Skeletal muscle tissue (tissue), 3 donors: ENCODE measurements at regions not wholly inside any gene's neighbourhood (a gene's known extent, or its start where the extent isn't known, plus 50 kb on each side); places are given as distances from the start of the nearest gene placed in this dataset.

Source experiments
- H3K27ac ChIP-seq: one replicate; pipeline ENCODE4 v1.7.0; 2013; ENCODE audit warnings: mild to moderate bottlenecking, low read depth, low read length, inconsistent platforms
- H3K27me3 ChIP-seq, 3 donors: one replicate each; pipeline ENCODE4 v1.7.0; 2013; ENCODE audit warnings: low read length in 3 of 3; ENCODE audit not compliant: control insufficient read depth in 3 of 3, insufficient read depth in 3 of 3
- H3K36me3 ChIP-seq, 3 donors: one replicate each; pipeline ENCODE4 v1.7.0; 2013; ENCODE audit warnings: low read length in 3 of 3; ENCODE audit not compliant: control insufficient read depth in 3 of 3, insufficient read depth in 3 of 3
- H3K4me1 ChIP-seq, 3 donors: one replicate each; pipeline ENCODE4 v1.7.0; 2013; ENCODE audit warnings: low read length in 3 of 3, mild to moderate bottlenecking in 3 of 3; ENCODE audit not compliant: control insufficient read depth in 3 of 3, insufficient read depth in 3 of 3
- H3K4me3 ChIP-seq, 3 donors: one replicate each; pipeline ENCODE4 v1.7.0; 2013; ENCODE audit warnings: low read length in 3 of 3
- H3K9ac ChIP-seq, 3 donors: one replicate each; pipeline ENCODE4 v1.7.0; 2013; ENCODE audit warnings: low read length in 3 of 3, mild to moderate bottlenecking in 3 of 3, moderate library complexity in 2 of 3, low read depth in 1 of 3
- H3K9me3 ChIP-seq, 3 donors: one replicate each; pipeline ENCODE4 v1.7.0; 2013; ENCODE audit warnings: low read length in 3 of 3; ENCODE audit not compliant: control insufficient read depth in 3 of 3
- donor health status: Osteomylitis.

GRCh38 chr13:73995736-73996135 is 138.5 kb downstream of the KLF12 start:
- Histone ChIP-seq H3K9me3 (no peaks in the 10 kb centered on the region), H3K36me3 (no peaks in the 10 kb centered on the region), H3K4me3 (no peak overlapping the region), H3K9ac (no peak overlapping the region), H3K27ac (no peak overlapping the region), H3K27me3 (no peaks in the 10 kb centered on the region), H3K4me1 (peaks cover 0 to 4% (median 2%) of the 10 kb centered on the region in 3 donors)

GRCh38 chr13:73993661-73994060 is 140.5 kb downstream of the KLF12 start:
- Histone ChIP-seq H3K9ac (no peak overlapping the region), H3K36me3 (no peaks in the 10 kb centered on the region), H3K4me1 (peaks cover 0 to 4% (median 2%) of the 10 kb centered on the region in 3 donors), H3K27me3 (no peaks in the 10 kb centered on the region), H3K27ac (no peak overlapping the region), H3K9me3 (no peaks in the 10 kb centered on the region), H3K4me3 (no peak overlapping the region)

- H3K4me3 ChIP-seq = no peak overlapping the region
- H3K9ac ChIP-seq = no peak overlapping the region
- H3K27ac ChIP-seq = no peak overlapping the region
- H3K27me3 ChIP-seq = no peaks in the 10 kb centered on the region
- peaks cover 0 to 4% (median 0%) of the 10 kb centered on the region in 3 donors for H3K4me1 ChIP-seq
- H3K9me3 ChIP-seq = no peaks in the 10 kb centered on the region
- no peaks in the 10 kb centered on the region for H3K36me3 ChIP-seq
Observed at GRCh38 chr13:73991884-73992283, 142.3 kb downstream of the KLF12 start.

DNA sequence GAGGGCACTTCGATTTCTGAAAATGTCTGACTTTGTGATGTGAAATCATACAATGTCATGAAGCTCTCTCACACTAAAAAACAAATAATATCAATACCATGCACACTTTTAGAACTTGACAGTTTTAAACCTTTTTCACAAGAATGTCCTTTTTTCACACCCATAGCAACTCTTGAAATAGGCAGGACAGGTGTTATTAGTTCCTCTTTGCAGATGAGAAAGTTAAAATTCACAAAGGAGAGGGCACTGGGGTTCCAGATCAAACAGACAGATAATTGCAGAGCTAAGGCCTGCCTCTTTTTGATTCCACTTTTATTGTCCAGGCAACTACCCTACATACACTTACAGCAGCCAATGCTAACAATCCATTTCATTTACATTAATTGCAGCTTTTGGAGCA is 142.8 kb downstream of the KLF12 start:
- Histone ChIP-seq H3K9me3 (no peaks in the 10 kb centered on the region), H3K27me3 (no peaks in the 10 kb centered on the region), H3K4me1 (peaks cover 0 to 4% (median 0%) of the 10 kb centered on the region in 3 donors), H3K36me3 (no peaks in the 10 kb centered on the region), H3K4me3 (no peak overlapping the region), H3K27ac (no peak overlapping the region), H3K9ac (no peak overlapping the region)

GRCh38 chr13:73989244-73989843 is 144.9 kb downstream of the KLF12 start:
- H3K27me3 ChIP-seq = no peaks in the 10 kb centered on the region
- H3K27ac ChIP-seq = no peak overlapping the region
- peaks cover 2 to 5% (median 4%) of the 10 kb centered on the region in 3 donors for H3K4me1 ChIP-seq
- no peak overlapping the region for H3K9ac ChIP-seq
- peaks cover 0 to 2% (median 0%) of the 10 kb centered on the region in 3 donors for H3K36me3 ChIP-seq
- H3K4me3 ChIP-seq = no peak overlapping the region
- no peaks in the 10 kb centered on the region for H3K9me3 ChIP-seq

GRCh38 chr13:73988461-73988860 is 145.7 kb downstream of the KLF12 start:
- peaks cover 0 to 2% (median 0%) of the 10 kb centered on the region in 3 donors for H3K36me3 ChIP-seq
- H3K9ac ChIP-seq = no peak overlapping the region
- no peaks in the 10 kb centered on the region for H3K9me3 ChIP-seq
- peaks cover 2 to 5% (median 4%) of the 10 kb centered on the region in 3 donors for H3K4me1 ChIP-seq
- no peak overlapping the region for H3K4me3 ChIP-seq
- no peaks in the 10 kb centered on the region for H3K27me3 ChIP-seq
- no peak overlapping the region for H3K27ac ChIP-seq

DNA sequence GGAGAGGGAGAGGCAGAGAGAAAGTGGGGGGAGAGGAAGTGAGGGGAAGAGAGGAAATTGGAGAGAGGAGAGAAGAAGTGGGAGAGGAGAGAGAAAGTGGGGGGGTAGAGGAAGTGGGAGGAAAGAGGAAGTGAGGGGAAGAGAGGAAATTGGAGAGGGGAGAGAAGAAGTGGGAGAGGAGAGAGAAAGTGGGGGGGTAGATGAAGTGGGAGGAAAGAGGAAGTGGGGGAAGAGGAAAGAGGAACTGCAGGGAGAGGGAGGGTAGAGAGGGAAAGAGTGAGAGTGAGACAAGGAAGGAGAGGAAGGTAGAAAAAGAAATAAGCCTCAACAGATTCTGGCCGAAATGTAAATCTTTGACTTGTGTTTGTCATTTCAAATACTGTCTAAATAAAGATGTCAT is 146.6 kb downstream of the KLF12 start:
- Histone ChIP-seq H3K9ac (no peak overlapping the region), H3K27ac (no peak overlapping the region), H3K9me3 (no peaks in the 10 kb centered on the region), H3K4me1 (peaks cover 2 to 5% (median 4%) of the 10 kb centered on the region in 3 donors), H3K4me3 (no peak overlapping the region), H3K27me3 (no peaks in the 10 kb centered on the region), H3K36me3 (peaks cover 0 to 2% (median 0%) of the 10 kb centered on the region in 3 donors)

DNA sequence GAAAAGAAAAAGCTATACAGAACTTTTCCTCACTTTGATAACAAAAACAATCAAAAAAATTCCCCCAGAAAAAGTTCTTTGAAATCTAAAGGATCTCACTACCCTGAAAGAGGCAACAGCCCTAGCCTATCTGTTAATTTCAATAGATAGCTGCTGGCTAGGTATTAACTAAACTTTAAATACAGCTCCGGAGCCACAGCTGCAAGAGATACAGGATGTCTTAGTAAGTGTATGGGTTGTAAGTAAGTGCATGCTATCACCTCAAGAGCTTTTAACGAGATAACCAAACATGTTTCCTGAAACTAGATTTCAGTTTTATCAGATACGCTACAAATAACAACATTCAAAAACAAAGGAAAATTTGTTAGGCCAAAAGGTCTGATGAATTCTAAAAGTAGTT is 148.4 kb downstream of the KLF12 start:
- Histone ChIP-seq H3K27me3 (no peaks in the 10 kb centered on the region), H3K9ac (no peak overlapping the region), H3K4me1 (peaks cover 2 to 5% (median 4%) of the 10 kb centered on the region in 3 donors), H3K4me3 (no peak overlapping the region), H3K36me3 (peaks cover 0 to 2% (median 0%) of the 10 kb centered on the region in 3 donors), H3K9me3 (no peaks in the 10 kb centered on the region), H3K27ac (no peak overlapping the region)

GRCh38 chr13:73984949-73985691 is 149.1 kb downstream of the KLF12 start:
- Histone ChIP-seq H3K27me3 (no peaks in the 10 kb centered on the region), H3K4me1 (peaks cover 2 to 5% (median 4%) of the 10 kb centered on the region in 3 donors), H3K9me3 (no peaks in the 10 kb centered on the region), H3K4me3 (no peak overlapping the region), H3K27ac (no peak overlapping the region), H3K9ac (no peak overlapping the region), H3K36me3 (peaks cover 0 to 2% (median 0%) of the 10 kb centered on the region in 3 donors)

DNA sequence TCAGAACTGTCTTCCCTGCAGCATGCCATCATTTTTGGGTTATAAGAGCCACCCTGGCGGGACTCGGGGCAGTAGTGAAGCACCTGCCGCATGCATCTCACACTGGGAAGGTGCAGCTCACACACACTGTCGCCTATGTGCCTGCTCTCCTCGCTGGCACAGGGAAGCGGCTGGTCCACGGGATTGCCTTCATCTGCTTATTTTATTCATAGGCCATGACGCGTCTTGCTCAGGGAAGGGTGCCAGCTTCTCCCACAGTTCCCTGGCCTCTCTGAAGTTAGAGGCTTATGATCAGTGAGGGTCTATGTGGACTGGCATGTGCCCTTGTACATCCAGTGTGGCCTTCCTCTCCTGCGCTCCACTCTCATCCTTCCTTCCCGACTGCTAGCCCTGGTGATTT is 150.0 kb downstream of the KLF12 start:
- Histone ChIP-seq H3K9me3 (no peaks in the 10 kb centered on the region), H3K27ac (no peak overlapping the region), H3K36me3 (peaks cover 0 to 2% (median 0%) of the 10 kb centered on the region in 3 donors), H3K27me3 (no peaks in the 10 kb centered on the region), H3K4me1 (peaks cover 2 to 5% (median 4%) of the 10 kb centered on the region in 3 donors), H3K4me3 (no peak overlapping the region), H3K9ac (no peak overlapping the region)
